ENCODE measurements at regions not wholly inside any gene's neighbourhood (a gene's known extent, or its start where the extent isn't known, plus 50 kb on each side); places are given as distances from the start of the nearest gene placed in this dataset.

GRCh38 chr6:14353798-14354197 is 236.2 kb downstream of the CD83 start:
- Histone ChIP-seq H2BK5ac (ENCODE audit: low read depth, low read length, poor library complexity, severe bottlenecking) (no peak overlapping the region), H3K4me2 (ENCODE audit: low read length, poor library complexity, severe bottlenecking) (no peak overlapping the region), H3K79me1 (replicated peaks; ENCODE audit: low read length, poor library complexity, severe bottlenecking) (no peaks in the 10 kb centered on the region), H3K14ac (ENCODE audit: low read length in 2 of 2) (no peak overlapping the region), H3K23ac (ENCODE audit: low read length in 2 of 2) (no peak overlapping the region), H3K9me3 (ENCODE audit: control insufficient read depth, low read length) (peaks cover 7% of the 10 kb centered on the region), H2BK15ac (ENCODE audit: low read depth, poor library complexity, severe bottlenecking) (no peak overlapping the region), H3K9ac (ENCODE audit: low read length) (no peak overlapping the region), H3K18ac (ENCODE audit: low read depth in 1 of 2, low read length in 2 of 2) (no peak overlapping the region), H3K36me3 (ENCODE audit: control insufficient read depth in 1 of 2, insufficient read depth in 2 of 2, low read depth in 1 of 2, low read length in 2 of 2) (no peaks in the 10 kb centered on the region), H4K8ac (ENCODE audit: low read length) (no peak overlapping the region), H4K91ac (ENCODE audit: low read length) (no peak overlapping the region), H3K4ac (ENCODE audit: low read depth in 1 of 2, low read length in 2 of 2) (no peak overlapping the region), H2AFZ (ENCODE audit: low read depth, low read length) (no peak overlapping the region), H2AK5ac (ENCODE audit: low read length, severe bottlenecking) (no peak overlapping the region), H2BK12ac (ENCODE audit: low read length in 2 of 2) (no peak overlapping the region), H2BK120ac (ENCODE audit: low read depth, low read length) (no peak overlapping the region), H3K27me3 (ENCODE audit: control insufficient read depth in 1 of 2, insufficient read depth in 1 of 2, low read length in 2 of 2) (peaks cover 8 to 30% of the 10 kb centered on the region in 2 experiments), H3K4me1 (ENCODE audit: control insufficient read depth, insufficient read depth, low read depth, low read length) (no peaks in the 10 kb centered on the region), H3K27ac (ENCODE audit: low read length, poor library complexity, severe bottlenecking) (no peak overlapping the region), H3K4me3 (ENCODE audit: insufficient read depth in 1 of 2, low read depth in 1 of 2, low read length in 2 of 2) (no peak overlapping the region)
- 100% methylated on average over 1 of the region's 2 CpGs for WGBS
- DNase-seq, result no peak

GRCh38 chr6:14354919-14355572 is 237.5 kb downstream of the CD83 start:
- Histone ChIP-seq H2BK120ac (ENCODE audit: low read depth, low read length) (no peak overlapping the region), H3K4ac (ENCODE audit: low read depth in 1 of 2, low read length in 2 of 2) (no peak overlapping the region), H2AFZ (ENCODE audit: low read depth, low read length) (no peak overlapping the region), H3K27ac (ENCODE audit: low read length, poor library complexity, severe bottlenecking) (no peak overlapping the region), H3K27me3 (ENCODE audit: control insufficient read depth in 1 of 2, insufficient read depth in 1 of 2, low read length in 2 of 2) (peaks cover 10 to 30% of the 10 kb centered on the region in 2 experiments), H2AK5ac (ENCODE audit: low read length, severe bottlenecking) (no peak overlapping the region), H3K4me2 (ENCODE audit: low read length, poor library complexity, severe bottlenecking) (no peak overlapping the region), H3K14ac (ENCODE audit: low read length in 2 of 2) (no peak overlapping the region), H4K8ac (ENCODE audit: low read length) (no peak overlapping the region), H3K9ac (ENCODE audit: low read length) (no peak overlapping the region), H3K4me1 (ENCODE audit: control insufficient read depth, insufficient read depth, low read depth, low read length) (no peaks in the 10 kb centered on the region), H3K9me3 (ENCODE audit: control insufficient read depth, low read length) (peaks cover 7% of the 10 kb centered on the region), H3K79me1 (replicated peaks; ENCODE audit: low read length, poor library complexity, severe bottlenecking) (no peaks in the 10 kb centered on the region), H2BK15ac (ENCODE audit: low read depth, poor library complexity, severe bottlenecking) (no peak overlapping the region), H2BK5ac (ENCODE audit: low read depth, low read length, poor library complexity, severe bottlenecking) (no peak overlapping the region), H2BK12ac (ENCODE audit: low read length in 2 of 2) (no peak overlapping the region), H3K4me3 (ENCODE audit: insufficient read depth in 1 of 2, low read depth in 1 of 2, low read length in 2 of 2) (no peak overlapping the region), H3K36me3 (ENCODE audit: control insufficient read depth in 1 of 2, insufficient read depth in 2 of 2, low read depth in 1 of 2, low read length in 2 of 2) (no peaks in the 10 kb centered on the region), H3K23ac (ENCODE audit: low read length in 2 of 2) (no peak overlapping the region), H3K18ac (ENCODE audit: low read depth in 1 of 2, low read length in 2 of 2) (no peak overlapping the region), H4K91ac (ENCODE audit: low read length) (no peak overlapping the region)
- WGBS, result 82% methylated on average over 4 of the region's 5 CpGs
- DNase-seq, result peak; percentile 65

GRCh38 chr6:14359438-14359837 is 241.9 kb downstream of the CD83 start:
- Histone ChIP-seq H3K4me3 (ENCODE audit: insufficient read depth in 1 of 2, low read depth in 1 of 2, low read length in 2 of 2) (no peak overlapping the region), H2BK15ac (ENCODE audit: low read depth, poor library complexity, severe bottlenecking) (no peak overlapping the region), H3K9ac (ENCODE audit: low read length) (no peak overlapping the region), H2AK5ac (ENCODE audit: low read length, severe bottlenecking) (no peak overlapping the region), H3K23ac (ENCODE audit: low read length in 2 of 2) (no peak overlapping the region), H4K91ac (ENCODE audit: low read length) (no peak overlapping the region), H3K27me3 (ENCODE audit: control insufficient read depth in 1 of 2, insufficient read depth in 1 of 2, low read length in 2 of 2) (peaks cover 18 to 20% of the 10 kb centered on the region in 2 experiments), H3K9me3 (ENCODE audit: control insufficient read depth, low read length) (no peaks in the 10 kb centered on the region), H3K79me1 (replicated peaks; ENCODE audit: low read length, poor library complexity, severe bottlenecking) (no peaks in the 10 kb centered on the region), H2BK5ac (ENCODE audit: low read depth, low read length, poor library complexity, severe bottlenecking) (no peak overlapping the region), H4K8ac (ENCODE audit: low read length) (no peak overlapping the region), H3K18ac (ENCODE audit: low read depth in 1 of 2, low read length in 2 of 2) (no peak overlapping the region), H2AFZ (ENCODE audit: low read depth, low read length) (no peak overlapping the region), H2BK120ac (ENCODE audit: low read depth, low read length) (no peak overlapping the region), H3K4me2 (ENCODE audit: low read length, poor library complexity, severe bottlenecking) (no peak overlapping the region), H2BK12ac (ENCODE audit: low read length in 2 of 2) (no peak overlapping the region), H3K4ac (ENCODE audit: low read depth in 1 of 2, low read length in 2 of 2) (no peak overlapping the region), H3K4me1 (ENCODE audit: control insufficient read depth, insufficient read depth, low read depth, low read length) (no peaks in the 10 kb centered on the region), H3K14ac (ENCODE audit: low read length in 2 of 2) (no peak overlapping the region), H3K36me3 (ENCODE audit: control insufficient read depth in 1 of 2, insufficient read depth in 2 of 2, low read depth in 1 of 2, low read length in 2 of 2) (no peaks in the 10 kb centered on the region), H3K27ac (ENCODE audit: low read length, poor library complexity, severe bottlenecking) (no peak overlapping the region)
- no peak for DNase-seq
- 87% methylated on average over 5 of the region's 5 CpGs for WGBS

- Histone ChIP-seq H3K4me1 (ENCODE audit: control insufficient read depth, insufficient read depth, low read depth, low read length) (no peaks in the 10 kb centered on the region), H4K8ac (ENCODE audit: low read length) (no peak overlapping the region), H2BK5ac (ENCODE audit: low read depth, low read length, poor library complexity, severe bottlenecking) (no peak overlapping the region)
Observed at GRCh38 chr6:14360565-14360964, 243.0 kb downstream of the CD83 start.

More at GRCh38 chr6:14360565-14360964, 243.0 kb downstream of the CD83 start:
- H3K4me2 ChIP-seq (ENCODE audit: low read length, poor library complexity, severe bottlenecking), result no peak overlapping the region
- no peak overlapping the region for H2BK120ac ChIP-seq (ENCODE audit: low read depth, low read length)
- H2AK5ac ChIP-seq (ENCODE audit: low read length, severe bottlenecking), result no peak overlapping the region
- H3K4me3 ChIP-seq (ENCODE audit: insufficient read depth in 1 of 2, low read depth in 1 of 2, low read length in 2 of 2), result no peak overlapping the region
- no peak overlapping the region for H3K4ac ChIP-seq (ENCODE audit: low read depth in 1 of 2, low read length in 2 of 2)
- H3K27me3 ChIP-seq (ENCODE audit: control insufficient read depth in 1 of 2, insufficient read depth in 1 of 2, low read length in 2 of 2), result peaks cover 18 to 20% of the 10 kb centered on the region in 2 experiments
- H2BK15ac ChIP-seq (ENCODE audit: low read depth, poor library complexity, severe bottlenecking), result no peak overlapping the region
- H3K14ac ChIP-seq (ENCODE audit: low read length in 2 of 2), result no peak overlapping the region
- no peaks in the 10 kb centered on the region for H3K79me1 ChIP-seq (replicated peaks; ENCODE audit: low read length, poor library complexity, severe bottlenecking)
- H2BK12ac ChIP-seq (ENCODE audit: low read length in 2 of 2), result no peak overlapping the region
- no peak overlapping the region for H3K23ac ChIP-seq (ENCODE audit: low read length in 2 of 2)
- H2AFZ ChIP-seq (ENCODE audit: low read depth, low read length), result no peak overlapping the region
- H3K36me3 ChIP-seq (ENCODE audit: control insufficient read depth in 1 of 2, insufficient read depth in 2 of 2, low read depth in 1 of 2, low read length in 2 of 2), result no peaks in the 10 kb centered on the region
- H4K91ac ChIP-seq (ENCODE audit: low read length), result no peak overlapping the region
- H3K18ac ChIP-seq (ENCODE audit: low read depth in 1 of 2, low read length in 2 of 2), result no peak overlapping the region
- no peaks in the 10 kb centered on the region for H3K9me3 ChIP-seq (ENCODE audit: control insufficient read depth, low read length)
- 94% methylated on average over 4 of the region's 7 CpGs for WGBS
- no peak overlapping the region for H3K27ac ChIP-seq (ENCODE audit: low read length, poor library complexity, severe bottlenecking)
- H3K9ac ChIP-seq (ENCODE audit: low read length), result no peak overlapping the region
- DNase-seq, result no peak

All from mesenchymal stem cell (in vitro differentiated cells and primary cell).